ENCODE measurements at regions not wholly inside any gene's neighbourhood (a gene's known extent, or its start where the extent isn't known, plus 50 kb on each side); places are given as distances from the start of the nearest gene placed in this dataset.

DNA sequence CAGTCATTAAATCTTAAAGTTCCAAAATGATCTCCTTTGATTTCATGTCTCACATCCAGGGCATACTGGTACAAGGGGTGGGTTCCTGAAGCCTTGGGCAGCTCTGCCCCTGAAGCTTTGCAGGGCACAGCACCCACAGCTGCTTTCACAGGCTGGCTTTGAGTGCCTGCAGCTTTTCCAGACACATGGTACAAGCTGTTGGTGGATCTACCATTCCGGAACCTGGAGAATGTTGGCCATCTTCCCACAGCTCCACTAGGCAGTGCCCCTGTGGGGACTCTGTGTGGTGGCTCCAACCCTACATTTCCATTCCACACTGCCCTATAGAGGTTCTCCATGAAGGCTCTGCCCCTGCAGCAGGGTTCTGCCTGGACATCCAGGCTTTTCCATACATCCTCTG is 211.1 kb upstream of the THBS1 start:
- Histone ChIP-seq H4K20me1 (ENCODE audit: insufficient read depth, low read length) (no peaks in the 10 kb centered on the region), H3K79me2 (ENCODE audit: insufficient read depth, low read length) (no peaks in the 10 kb centered on the region), H3K9me3 (ENCODE audit: low read length) (no peaks in the 10 kb centered on the region), H3K4me3 (ENCODE audit: low read depth, low read length, poor library complexity, severe bottlenecking) (no peak overlapping the region), H3K27me3 (ENCODE audit: insufficient read depth, low read length) (no peaks in the 10 kb centered on the region), H3F3A (ENCODE audit: insufficient read depth, low read length) (no peaks in the 10 kb centered on the region), H3K4me2 (ENCODE audit: low read length) (no peak overlapping the region), H3K36me3 (ENCODE audit: insufficient read depth, low read length) (no peaks in the 10 kb centered on the region), H3K27ac (ENCODE audit: low read depth, low read length, poor library complexity, severe bottlenecking) (no peak overlapping the region), H3K4me1 (ENCODE audit: insufficient read depth, low read length, severe bottlenecking) (no peaks in the 10 kb centered on the region), H3K9me2 (ENCODE audit: low read depth, low read length) (no peaks in the 10 kb centered on the region), H2AFZ (ENCODE audit: low read length) (no peak overlapping the region), H3K9ac (ENCODE audit: low read length) (no peak overlapping the region)
- TF ChIP-seq, protein P1, sequence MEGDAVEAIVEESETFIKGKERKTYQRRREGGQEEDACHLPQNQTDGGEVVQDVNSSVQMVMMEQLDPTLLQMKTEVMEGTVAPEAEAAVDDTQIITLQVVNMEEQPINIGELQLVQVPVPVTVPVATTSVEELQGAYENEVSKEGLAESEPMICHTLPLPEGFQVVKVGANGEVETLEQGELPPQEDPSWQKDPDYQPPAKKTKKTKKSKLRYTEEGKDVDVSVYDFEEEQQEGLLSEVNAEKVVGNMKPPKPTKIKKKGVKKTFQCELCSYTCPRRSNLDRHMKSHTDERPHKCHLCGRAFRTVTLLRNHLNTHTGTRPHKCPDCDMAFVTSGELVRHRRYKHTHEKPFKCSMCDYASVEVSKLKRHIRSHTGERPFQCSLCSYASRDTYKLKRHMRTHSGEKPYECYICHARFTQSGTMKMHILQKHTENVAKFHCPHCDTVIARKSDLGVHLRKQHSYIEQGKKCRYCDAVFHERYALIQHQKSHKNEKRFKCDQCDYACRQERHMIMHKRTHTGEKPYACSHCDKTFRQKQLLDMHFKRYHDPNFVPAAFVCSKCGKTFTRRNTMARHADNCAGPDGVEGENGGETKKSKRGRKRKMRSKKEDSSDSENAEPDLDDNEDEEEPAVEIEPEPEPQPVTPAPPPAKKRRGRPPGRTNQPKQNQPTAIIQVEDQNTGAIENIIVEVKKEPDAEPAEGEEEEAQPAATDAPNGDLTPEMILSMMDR (IDR thresholded peaks at IDR 0.05; ENCODE audit: low read length), result no peak
- TF ChIP-seq EZH2 (IDR thresholded peaks at IDR 0.05; ENCODE audit: borderline replicate concordance, low read length), result no peak

DNA sequence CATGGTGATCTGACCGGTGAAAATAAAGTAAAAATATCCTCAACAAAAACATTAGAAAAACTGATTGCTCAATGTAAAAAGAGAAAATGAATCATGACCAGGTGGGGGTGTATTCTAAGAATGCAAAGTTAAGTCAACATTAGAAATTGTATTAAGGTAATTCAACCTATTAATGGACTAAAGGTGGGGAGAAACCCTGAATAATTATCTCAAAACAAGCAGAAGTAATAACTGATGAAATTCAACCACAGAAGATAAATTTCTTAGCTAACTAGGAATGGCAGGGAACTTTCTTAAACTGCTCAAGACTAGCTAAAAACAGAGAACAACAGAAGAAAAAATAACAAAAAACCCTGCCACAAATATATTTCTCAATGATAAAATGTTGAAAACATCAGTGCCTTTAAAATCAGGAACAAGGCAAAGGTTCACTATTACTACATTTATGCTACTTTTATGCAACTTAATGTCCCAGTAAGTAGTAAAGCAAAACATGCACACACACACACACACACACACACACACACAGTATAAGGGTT is 204.4 kb upstream of the THBS1 start:
- no peak overlapping the region for H3K9ac ChIP-seq (ENCODE audit: low read length)

DNA sequence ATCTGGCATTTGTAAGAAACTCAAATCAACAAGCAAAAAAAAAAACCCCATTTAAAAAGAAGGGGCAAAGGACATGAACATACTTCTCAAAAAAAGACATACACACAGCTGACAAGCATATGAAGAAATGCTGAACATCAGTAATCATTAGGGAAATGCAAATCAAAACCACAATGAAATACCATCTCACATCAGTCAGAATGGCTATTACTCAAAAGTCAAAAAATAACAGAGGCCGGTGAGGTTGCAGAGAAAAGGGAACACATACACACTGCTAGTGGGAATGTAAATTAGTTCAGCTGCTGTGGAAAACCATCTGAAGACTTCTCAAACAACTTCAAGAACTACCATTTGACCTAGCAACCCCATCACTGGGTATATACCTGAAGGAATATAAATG is 199.4 kb upstream of the THBS1 start:
- H2AFZ ChIP-seq (ENCODE audit: low read length), result no peak overlapping the region
- no peaks in the 10 kb centered on the region for H3F3A ChIP-seq (ENCODE audit: insufficient read depth, low read length)
- no peaks in the 10 kb centered on the region for H3K9me2 ChIP-seq (ENCODE audit: low read depth, low read length)
- no peak overlapping the region for H3K27ac ChIP-seq (ENCODE audit: low read depth, low read length, poor library complexity, severe bottlenecking)
- H3K4me1 ChIP-seq (ENCODE audit: insufficient read depth, low read length, severe bottlenecking), result no peaks in the 10 kb centered on the region
- no peaks in the 10 kb centered on the region for H4K20me1 ChIP-seq (ENCODE audit: insufficient read depth, low read length)
- H3K4me2 ChIP-seq (ENCODE audit: low read length), result no peak overlapping the region
- TF ChIP-seq, protein P1 (IDR thresholded peaks at IDR 0.05; ENCODE audit: low read length), result no peak
- TF ChIP-seq EZH2 (IDR thresholded peaks at IDR 0.05; ENCODE audit: borderline replicate concordance, low read length), result no peak
- no peaks in the 10 kb centered on the region for H3K27me3 ChIP-seq (ENCODE audit: insufficient read depth, low read length)
- no peaks in the 10 kb centered on the region for H3K36me3 ChIP-seq (ENCODE audit: insufficient read depth, low read length)
- no peak overlapping the region for H3K9ac ChIP-seq (ENCODE audit: low read length)
- no peaks in the 10 kb centered on the region for H3K79me2 ChIP-seq (ENCODE audit: insufficient read depth, low read length)
- no peaks in the 10 kb centered on the region for H3K9me3 ChIP-seq (ENCODE audit: low read length)
- no peak overlapping the region for H3K4me3 ChIP-seq (ENCODE audit: low read depth, low read length, poor library complexity, severe bottlenecking)

More for the DNA sequence above, 204.4 kb upstream of the THBS1 start:
- H4K20me1 ChIP-seq (ENCODE audit: insufficient read depth, low read length), result no peaks in the 10 kb centered on the region
- no peaks in the 10 kb centered on the region for H3K79me2 ChIP-seq (ENCODE audit: insufficient read depth, low read length)
- no peaks in the 10 kb centered on the region for H3K9me2 ChIP-seq (ENCODE audit: low read depth, low read length)
- TF ChIP-seq, protein P1 (IDR thresholded peaks at IDR 0.05; ENCODE audit: low read length), result no peak
- TF ChIP-seq EZH2 (IDR thresholded peaks at IDR 0.05; ENCODE audit: borderline replicate concordance, low read length), result no peak
- H3K27me3 ChIP-seq (ENCODE audit: insufficient read depth, low read length), result no peaks in the 10 kb centered on the region
- no peaks in the 10 kb centered on the region for H3K36me3 ChIP-seq (ENCODE audit: insufficient read depth, low read length)
- no peak overlapping the region for H3K27ac ChIP-seq (ENCODE audit: low read depth, low read length, poor library complexity, severe bottlenecking)
- H3F3A ChIP-seq (ENCODE audit: insufficient read depth, low read length), result no peaks in the 10 kb centered on the region
- H2AFZ ChIP-seq (ENCODE audit: low read length), result no peak overlapping the region
- H3K4me3 ChIP-seq (ENCODE audit: low read depth, low read length, poor library complexity, severe bottlenecking), result no peak overlapping the region
- H3K4me2 ChIP-seq (ENCODE audit: low read length), result no peak overlapping the region
- no peaks in the 10 kb centered on the region for H3K4me1 ChIP-seq (ENCODE audit: insufficient read depth, low read length, severe bottlenecking)
- no peaks in the 10 kb centered on the region for H3K9me3 ChIP-seq (ENCODE audit: low read length)
